HepG2 (cell line): ENCODE measurements at regions not wholly inside any gene's neighbourhood (a gene's known extent, or its start where the extent isn't known, plus 50 kb on each side); places are given as distances from the start of the nearest gene placed in this dataset.
A peak's percentile ranks its signal among the peaks of the same experiment; 100 is the strongest.
"Not testable (repeated sequence)": the region's sequence is repeated elsewhere in the genome, so short reads cannot be mapped to it uniquely, and the experiment has no call there.

Source experiments
- ATAC-seq: fragments of 200-7000 bp; cut with Tn5 transposase; 3 replicates; pipeline ENCODE4 v1.9.1; 2020; ENCODE audit warnings: mild to moderate bottlenecking, moderate library complexity
- BruUV-seq: library from RNA; stranded (reverse); fragments of 400-500 nt; replicated peaks from 2 replicates; lab custom pipeline; 2021; lab: Mats Ljungman, UMichigan
- CTCF ChIA-PET: fragments of 300-600 bp; formaldehyde crosslinking; extraction: SDS; loops from one replicate; lab custom pipeline; 2021; ENCODE audit warnings: low total read pairs, inconsistent platforms, low intra/inter-chr PET ratio; lab: Yijun Ruan, JAX
- POLR2A ChIA-PET: fragments of 350-600 bp; sonication (Branson Sonifier 250); formaldehyde crosslinking; loops from one replicate; lab custom pipeline; 2020; ENCODE audit warnings: antibody characterized with exemption, inconsistent platforms; lab: Yijun Ruan, JAX
- DNase-seq: peaks from one replicate; pipeline ENCODE4 v3.0.0-alpha.2; 2015; ENCODE audit warnings: low spot score
- FAIRE-seq: peaks from 3 replicates; lab custom pipeline; 2011; peaks lifted over from hg19 to GRCh38; lab: Jason Lieb, UNC
- H2AFZ ChIP-seq: one replicate; pipeline ENCODE4 v1.6.1; 2011; ENCODE audit warnings: low read length, inconsistent platforms
- H3K27ac ChIP-seq: fragments of 300-600 bp; 3 replicates; pipeline ENCODE4 v1.8.0; 2011; ENCODE audit warnings: mixed run types, mild to moderate bottlenecking, mixed read lengths, low read length, inconsistent platforms; ENCODE audit not compliant: insufficient read depth; ENCODE audit errors: extremely low read length
- H3K27me3 ChIP-seq, 2 experiments: fragments of 200-600 bp in 1 of 2; 2 replicates in 1 of 2; 3 replicates in 1 of 2; pipeline versions ENCODE4 v1.6.0 to v1.8.0; 2011; ENCODE audit warnings: low read length in 2 of 2, mild to moderate bottlenecking in 2 of 2, moderate library complexity in 2 of 2, inconsistent platforms in 1 of 2; ENCODE audit not compliant: insufficient read depth in 2 of 2, control insufficient read depth in 1 of 2
- H3K36me3 ChIP-seq, 2 experiments: fragments of 200-600 bp in 1 of 2; replicated peaks in 1 of 2; 2 replicates in 1 of 2; 3 replicates in 1 of 2; pipeline versions ENCODE4 v1.5.1 to v1.8.0; 2011; ENCODE audit warnings: low read length in 2 of 2, inconsistent platforms in 1 of 2; ENCODE audit not compliant: insufficient read depth in 2 of 2, control insufficient read depth in 1 of 2
- H3K4me1 ChIP-seq: 2 replicates; pipeline ENCODE4 v1.5.1; 2012; ENCODE audit warnings: low read length, inconsistent platforms; ENCODE audit not compliant: insufficient read depth
- H3K4me2 ChIP-seq: 2 replicates; pipeline ENCODE4 v1.6.0; 2011; ENCODE audit warnings: low read depth, low read length, inconsistent platforms
- H3K4me3 ChIP-seq, 3 experiments: fragments of 200-600 bp in 1 of 3; sonication (generic), shearing (Covaris generic) in 1 of 3; replicated peaks in 1 of 3; 2 replicates each; pipeline ENCODE4 v1.5.1; 2011 to 2016; ENCODE audit warnings: low read length in 3 of 3, inconsistent platforms in 2 of 3, low read depth in 2 of 3, mild to moderate bottlenecking in 2 of 3, control low read depth in 1 of 3, mixed read lengths in 1 of 3; ENCODE audit not compliant: insufficient read depth in 1 of 3
- H3K79me2 ChIP-seq: one replicate; pipeline ENCODE4 v1.6.1; 2011; ENCODE audit warnings: low read length, inconsistent platforms; ENCODE audit not compliant: insufficient read depth
- H3K9ac ChIP-seq: 2 replicates; pipeline ENCODE4 v1.6.0; 2011; ENCODE audit warnings: mild to moderate bottlenecking, low read depth, low read length, inconsistent platforms; ENCODE audit not compliant: insufficient read depth
- H3K9me3 ChIP-seq: 2 replicates; pipeline ENCODE4 v1.5.1; 2012; ENCODE audit warnings: mild to moderate bottlenecking, low read length
- H4K20me1 ChIP-seq: 2 replicates; pipeline ENCODE4 v1.6.0; 2011; ENCODE audit warnings: inconsistent platforms, mild to moderate bottlenecking, low read length, moderate library complexity; ENCODE audit not compliant: insufficient read depth
- ATF7 ChIP-seq, 2 experiments: fragments of 450-650 bp in 1 of 2; sonication (generic) in 1 of 2; formaldehyde crosslinking in 1 of 2; IDR thresholded peaks; 2 replicates each; pipeline versions ENCODE4 v1.4.0 to v1.6.1; 2016 to 2020; ENCODE audit warnings: antibody characterized with exemption in 1 of 2, mild to moderate bottlenecking in 1 of 2, missing genetic modification reagents in 1 of 2
- MAFF ChIP-seq: IDR thresholded peaks from 2 replicates; pipeline ENCODE4 v1.6.1; 2011; ENCODE audit warnings: low read depth, low read length, improper control_type of control experiment
- MAFK ChIP-seq, 2 experiments: IDR thresholded peaks in 1 of 2; conservative IDR thresholded peaks in 1 of 2; 2 replicates each; pipeline ENCODE4 v1.6.1; 2011; ENCODE audit warnings: improper control_type of control experiment in 2 of 2, low read length in 2 of 2
- ZBTB26 ChIP-seq: IDR thresholded peaks from 2 replicates; pipeline ENCODE4 v1.6.1; 2016; ENCODE audit warnings: missing compliant biosample characterization, missing genetic modification reagents, borderline replicate concordance
- WGBS: methylation state at CpG from one replicate; pipeline ENCODE4 v1.1.6; 2017; ENCODE audit warnings: low lambda C conversion rate; 5-methylcytosine and 5-hydroxymethylcytosine counted together
- in situ Hi-C: cut with HindIII; loops from 2 replicates; pipeline ENCODE4 v1.10.0; 2017; ENCODE audit warnings: low pct_unique_long_range_greater_than_20kb; ENCODE audit not compliant: extremely low pct_ligation_motif_present
- intact Hi-C: fragments of 100-400 bp; cut with micrococcal nuclease; formaldehyde crosslinking; loops from one replicate; pipeline ENCODE4 v1.10.0; 2022; ENCODE audit not compliant: unreplicated experiment

- intact Hi-C loops: no loop called here
- H3K36me3 ChIP-seq: no peaks in the 10 kb centered on the region
- no peak overlapping the region for H2AFZ ChIP-seq
- no peak overlapping the region for H3K9ac ChIP-seq
- H3K27me3 ChIP-seq: no peaks in the 10 kb centered on the region; a peak in 1 of 5 replicates
- no peaks in the 10 kb centered on the region for H3K4me1 ChIP-seq
- DNase-seq (no peak), ATAC-seq (no peak), FAIRE-seq (no peak)
- no peak overlapping the region for H3K27ac ChIP-seq
- TF ChIP-seq MAFK (conservative IDR thresholded peaks at IDR 0.05 in 1 of 2, IDR thresholded peaks at IDR 0.05 in 1 of 2; ENCODE audit: low read length in 2 of 2) (peak in 1 of 2 experiments; percentile 56; a peak in 2 of 4 replicates), ATF7 (IDR thresholded peaks at IDR 0.05) (peak; percentile 62), ATF7 (CRISPR knock-in tag; IDR thresholded peaks at IDR 0.05) (no peak), ZBTB26 (CRISPR knock-in tag) (no peak), MAFF (peak; percentile 35; the same call in 1 of the 2 replicates)
- no TSS peak for BruUV-seq
- no peak overlapping the region for H3K4me3 ChIP-seq
- CTCF ChIA-PET: no interaction called here
- in situ Hi-C loops: no loop called here
- H4K20me1 ChIP-seq: no peaks in the 10 kb centered on the region
- H3K4me2 ChIP-seq: no peak overlapping the region
- no peaks in the 10 kb centered on the region for H3K79me2 ChIP-seq
- POLR2A ChIA-PET: no interaction called here
- 2% methylated on average over 3 of the region's 3 CpGs for WGBS
- H3K9me3 ChIP-seq: peaks cover 41% of the 10 kb centered on the region
These were observed 823.6 kb upstream of the ADGRB3 start for GRCh38 chr6:67811239-67812037.

- WGBS: 11% methylated on average over 5 of the region's 5 CpGs
- in situ Hi-C loops: not testable (repeated sequence)
These were observed 830.3 kb upstream of the ADGRB3 start for GRCh38 chr6:67804808-67805207.

More at GRCh38 chr6:67804808-67805207, 830.3 kb upstream of the ADGRB3 start:
- FAIRE-seq, H3K36me3 ChIP-seq, H3K79me2 ChIP-seq, CTCF ChIA-PET, H3K9ac ChIP-seq, H4K20me1 ChIP-seq, H3K9me3 ChIP-seq, H2AFZ ChIP-seq, H3K4me2 ChIP-seq, POLR2A ChIA-PET, H3K4me1 ChIP-seq, ATAC-seq, H3K4me3 ChIP-seq, BruUV-seq, intact Hi-C loops, DNase-seq, H3K27ac ChIP-seq, H3K27me3 ChIP-seq: not testable (repeated sequence)
